Activated naive CD4-positive, alpha-beta T cell treated with anti-CD3 and anti-CD28 coated beads for 36 hours (primary cell): ENCODE measurements at regions not wholly inside any gene's neighbourhood (a gene's known extent, or its start where the extent isn't known, plus 50 kb on each side); places are given as distances from the start of the nearest gene placed in this dataset.

Experiments used
- CTCF ChIA-PET: fragments of 350-600 bp; sonication (Branson Sonifier 250); formaldehyde crosslinking; loops from one replicate; lab custom pipeline; 2021; ENCODE audit warnings: antibody characterized with exemption; lab: Charles Lee
- DNase-seq: peaks from one replicate; pipeline ENCODE4 v3.0.0-alpha.2; 2020
- H3K27ac Mint-ChIP-seq: one replicate; pipeline ENCODE4 v1.8.0; 2021; ENCODE audit warnings: mild to moderate bottlenecking, mixed read lengths
- H3K27me3 Mint-ChIP-seq: one replicate; pipeline ENCODE4 v1.8.0; 2021; ENCODE audit warnings: low read depth, mixed read lengths
- H3K36me3 Mint-ChIP-seq: one replicate; pipeline ENCODE4 v1.8.0; 2021; ENCODE audit warnings: low read depth, mixed read lengths
- H3K4me1 Mint-ChIP-seq: one replicate; pipeline ENCODE4 v1.8.0; 2021; ENCODE audit warnings: low read depth, mixed read lengths
- H3K4me3 Mint-ChIP-seq: one replicate; pipeline ENCODE4 v1.8.0; 2021; ENCODE audit warnings: mild to moderate bottlenecking, moderate library complexity, mixed read lengths
- H3K9me3 Mint-ChIP-seq: one replicate; pipeline ENCODE4 v1.8.0; 2021; ENCODE audit warnings: mixed read lengths
- intact Hi-C: fragments of 100-400 bp; cut with micrococcal nuclease; formaldehyde crosslinking; loops from one replicate; pipeline ENCODE4 v1.15.1; 2023

- Mint-ChIP-seq H3K4me1 (no peaks in the 10 kb centered on the region), H3K27ac (no peak overlapping the region), H3K36me3 (no peaks in the 10 kb centered on the region), H3K27me3 (no peaks in the 10 kb centered on the region), H3K4me3 (no peak overlapping the region), H3K9me3 (no peaks in the 10 kb centered on the region)
- intact Hi-C loops: no loop called here
- CTCF ChIA-PET: no interaction called here
- no peak for DNase-seq
Measured at GRCh38 chr11:70544774-70545609, 146.7 kb downstream of the CTTN start.

GRCh38 chr11:70545610-70545912 is 147.2 kb downstream of the CTTN start:
- no peaks in the 10 kb centered on the region for H3K4me1 Mint-ChIP-seq
- H3K27me3 Mint-ChIP-seq: no peaks in the 10 kb centered on the region
- no peaks in the 10 kb centered on the region for H3K9me3 Mint-ChIP-seq
- no peak overlapping the region for H3K27ac Mint-ChIP-seq
- CTCF ChIA-PET: interaction anchor here (0.5 kb wide), 1 partner anchor 120 kb away, joined by 3 read pairs; no protein-coding TSS in a partner anchor
- H3K36me3 Mint-ChIP-seq: no peaks in the 10 kb centered on the region
- no peak overlapping the region for H3K4me3 Mint-ChIP-seq
- no peak for DNase-seq
- intact Hi-C loops: no loop called here

- Mint-ChIP-seq H3K27ac (no peak overlapping the region), H3K36me3 (no peaks in the 10 kb centered on the region), H3K9me3 (no peaks in the 10 kb centered on the region), H3K4me3 (no peak overlapping the region), H3K27me3 (no peaks in the 10 kb centered on the region), H3K4me1 (no peaks in the 10 kb centered on the region)
- CTCF ChIA-PET: interaction anchor here (0.5 kb wide), 1 partner anchor 119 kb away, joined by 3 read pairs; no protein-coding TSS in a partner anchor
- intact Hi-C loops: no loop called here
- DNase-seq: no peak
Measured at GRCh38 chr11:70546191-70546940, 148.0 kb downstream of the CTTN start.

GRCh38 chr11:70547386-70547785 is 149.1 kb downstream of the CTTN start:
- no peaks in the 10 kb centered on the region for H3K4me1 Mint-ChIP-seq
- no peak for DNase-seq
- H3K27me3 Mint-ChIP-seq: no peaks in the 10 kb centered on the region
- H3K9me3 Mint-ChIP-seq: no peaks in the 10 kb centered on the region
- intact Hi-C loops: no loop called here
- H3K36me3 Mint-ChIP-seq: no peaks in the 10 kb centered on the region
- H3K4me3 Mint-ChIP-seq: no peak overlapping the region
- CTCF ChIA-PET: no interaction called here
- no peak overlapping the region for H3K27ac Mint-ChIP-seq

DNA sequence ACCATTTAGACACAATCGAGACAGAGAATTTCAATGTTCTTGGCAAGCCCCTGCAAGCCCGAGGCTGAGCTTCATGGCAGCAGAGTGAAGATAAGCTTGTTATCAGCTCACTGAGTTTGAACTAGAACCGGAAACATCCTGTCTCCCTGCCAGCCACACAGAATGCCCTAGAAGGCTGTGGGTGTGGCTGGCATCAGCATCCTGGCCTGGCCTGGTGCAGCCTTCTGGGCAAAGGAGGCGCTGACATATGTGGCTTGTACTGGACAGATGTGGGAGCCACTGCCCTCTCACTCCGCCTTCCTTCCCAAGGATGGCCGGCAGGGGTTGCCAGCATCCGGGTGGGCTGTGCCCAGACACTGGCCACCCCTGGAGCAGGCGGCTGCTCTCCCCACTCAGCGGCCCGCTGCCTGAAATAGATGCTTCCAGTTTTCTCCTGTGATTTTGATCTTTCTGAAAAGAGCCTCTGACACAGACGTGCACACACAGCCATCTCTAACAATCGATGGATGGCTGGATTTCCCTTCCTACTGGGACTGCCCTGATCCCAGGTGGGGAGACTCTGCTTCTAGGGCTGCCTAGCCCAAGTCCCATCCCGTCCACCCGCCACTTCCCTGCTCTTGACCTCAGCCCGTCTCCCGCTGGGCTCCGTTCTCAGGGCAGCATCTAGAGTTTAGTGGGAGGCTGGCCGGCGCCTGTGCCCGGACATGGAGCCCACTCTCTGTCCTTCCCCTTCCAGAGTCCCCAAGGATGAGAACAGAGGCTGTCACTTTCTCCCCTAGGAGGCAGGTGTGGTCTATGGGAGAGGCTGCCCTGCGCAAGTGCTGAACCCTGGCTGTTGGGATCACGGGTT is 149.7 kb downstream of the CTTN start:
- H3K9me3 Mint-ChIP-seq: no peaks in the 10 kb centered on the region
- H3K4me1 Mint-ChIP-seq: no peaks in the 10 kb centered on the region
- DNase-seq: no peak
- H3K27me3 Mint-ChIP-seq: no peaks in the 10 kb centered on the region
- intact Hi-C loops: no loop called here
- H3K27ac Mint-ChIP-seq: no peak overlapping the region
- H3K4me3 Mint-ChIP-seq: no peak overlapping the region
- no peaks in the 10 kb centered on the region for H3K36me3 Mint-ChIP-seq
- CTCF ChIA-PET: no interaction called here

GRCh38 chr11:70548976-70549375 is 150.6 kb downstream of the CTTN start:
- intact Hi-C loops: no loop called here
- H3K27ac Mint-ChIP-seq: no peak overlapping the region
- H3K4me3 Mint-ChIP-seq: no peak overlapping the region
- DNase-seq: no peak
- no peaks in the 10 kb centered on the region for H3K27me3 Mint-ChIP-seq
- no peaks in the 10 kb centered on the region for H3K9me3 Mint-ChIP-seq
- H3K4me1 Mint-ChIP-seq: no peaks in the 10 kb centered on the region
- H3K36me3 Mint-ChIP-seq: no peaks in the 10 kb centered on the region
- CTCF ChIA-PET: no interaction called here

DNA sequence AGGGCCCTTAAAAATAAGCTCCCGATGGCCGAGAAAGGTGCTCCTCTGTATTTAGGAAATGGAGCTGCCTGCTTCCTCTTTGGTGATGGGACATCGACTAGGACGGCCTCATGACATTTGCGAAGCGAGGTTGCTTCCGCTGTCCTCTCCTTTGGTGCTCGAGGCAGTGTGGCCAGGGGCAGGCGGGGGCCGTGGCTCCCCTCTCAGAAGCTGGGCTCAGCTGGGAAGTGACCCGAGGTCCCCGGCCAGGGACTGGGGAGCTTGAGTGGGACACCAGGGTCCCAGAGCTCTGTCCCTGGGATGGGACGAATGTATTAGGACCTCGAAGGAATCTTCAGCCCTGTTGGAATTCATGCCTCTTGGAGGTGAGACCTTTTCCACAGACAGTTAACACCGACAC is 151.1 kb downstream of the CTTN start:
- CTCF ChIA-PET: no interaction called here
- intact Hi-C loops: no loop called here
- Mint-ChIP-seq H3K27ac (no peak overlapping the region), H3K4me3 (no peak overlapping the region), H3K9me3 (no peaks in the 10 kb centered on the region), H3K36me3 (no peaks in the 10 kb centered on the region), H3K4me1 (no peaks in the 10 kb centered on the region), H3K27me3 (no peaks in the 10 kb centered on the region)
- DNase-seq: no peak

DNA sequence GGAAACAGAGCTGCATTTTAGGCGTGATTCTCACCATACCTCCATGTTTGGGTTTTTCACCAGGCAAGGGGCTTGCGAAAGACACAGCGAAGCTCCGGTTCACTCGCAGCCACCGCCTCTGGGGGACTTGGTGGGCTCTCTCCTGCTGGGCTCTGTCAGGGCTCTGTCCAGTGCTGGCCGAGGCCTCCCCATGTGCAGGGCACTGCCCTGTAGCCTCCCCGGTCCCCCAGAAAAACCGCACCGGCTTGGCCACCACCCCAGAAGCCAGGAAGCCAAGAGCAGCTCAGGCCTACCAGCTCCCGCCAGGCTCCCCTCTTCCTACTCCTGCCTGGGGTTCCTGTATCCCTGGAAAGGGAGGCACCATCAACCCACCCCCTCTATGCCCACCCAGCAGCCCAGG is 151.5 kb downstream of the CTTN start:
- CTCF ChIA-PET: no interaction called here
- Mint-ChIP-seq H3K9me3 (no peaks in the 10 kb centered on the region), H3K4me3 (no peak overlapping the region), H3K27me3 (no peaks in the 10 kb centered on the region), H3K4me1 (no peaks in the 10 kb centered on the region), H3K36me3 (no peaks in the 10 kb centered on the region), H3K27ac (no peak overlapping the region)
- intact Hi-C loops: no loop called here
- DNase-seq: no peak

GRCh38 chr11:70550456-70551195 is 152.3 kb downstream of the CTTN start:
- Mint-ChIP-seq H3K27me3 (no peaks in the 10 kb centered on the region), H3K4me3 (no peak overlapping the region), H3K9me3 (no peaks in the 10 kb centered on the region), H3K4me1 (no peaks in the 10 kb centered on the region), H3K27ac (no peak overlapping the region), H3K36me3 (no peaks in the 10 kb centered on the region)
- no peak for DNase-seq
- intact Hi-C loops: no loop called here
- CTCF ChIA-PET: no interaction called here

DNA sequence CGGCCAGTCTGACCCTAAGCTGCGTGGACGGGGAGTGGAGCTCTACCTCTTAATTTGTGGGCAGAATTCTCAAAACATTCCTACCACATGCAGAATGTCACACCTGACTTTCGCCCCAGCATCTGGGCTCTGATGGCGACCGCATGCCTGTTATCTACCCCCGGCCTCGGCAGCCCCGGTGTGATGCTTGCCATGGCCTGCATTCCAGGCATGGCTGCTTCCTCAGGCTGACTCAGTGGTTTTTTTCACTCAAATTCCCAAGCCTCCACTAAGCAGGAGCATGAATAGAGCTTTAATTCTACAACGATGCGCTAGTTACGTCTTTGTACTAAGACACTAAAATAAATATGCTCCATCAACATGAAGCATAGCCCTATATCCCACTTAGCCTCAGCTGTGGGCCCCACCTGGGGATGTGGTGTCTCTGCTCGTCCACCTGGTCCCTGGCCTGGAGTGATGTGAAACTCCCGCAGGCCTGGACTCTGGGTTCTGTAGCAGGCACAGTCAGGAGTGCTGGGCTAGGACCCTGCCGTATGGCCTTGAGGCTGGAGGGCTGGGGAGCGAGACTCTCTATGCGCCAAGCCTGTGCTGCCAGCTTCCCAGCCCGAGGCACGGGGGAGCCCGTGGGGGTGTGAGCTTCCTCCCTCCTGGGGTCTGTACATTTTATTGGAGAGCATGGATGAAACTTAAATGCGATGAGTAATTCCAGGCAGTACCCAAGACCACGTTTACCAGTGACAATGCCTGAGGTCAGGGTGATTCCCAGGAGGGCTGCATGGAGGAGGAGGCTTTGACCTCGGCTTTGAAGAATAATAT is 153.2 kb downstream of the CTTN start:
- Mint-ChIP-seq H3K27ac (no peak overlapping the region), H3K4me3 (no peak overlapping the region), H3K4me1 (no peaks in the 10 kb centered on the region), H3K27me3 (no peaks in the 10 kb centered on the region), H3K36me3 (no peaks in the 10 kb centered on the region), H3K9me3 (no peaks in the 10 kb centered on the region)
- no peak for DNase-seq
- CTCF ChIA-PET: no interaction called here
- intact Hi-C loops: no loop called here
